CD14-positive monocyte (primary cell): ENCODE measurements at regions not wholly inside any gene's neighbourhood (a gene's known extent, or its start where the extent isn't known, plus 50 kb on each side); places are given as distances from the start of the nearest gene placed in this dataset.

Source experiments
- DNase-seq, 3 donors: peaks; one replicate each; pipeline ENCODE4 v3.0.0-alpha.2; 2011 to 2022
- H2AFZ ChIP-seq: 2 replicates; pipeline ENCODE4 v1.6.0; 2012; ENCODE audit warnings: mild to moderate bottlenecking, low read depth, low read length, inconsistent platforms; ENCODE audit not compliant: insufficient read depth, poor library complexity, severe bottlenecking
- H3K27ac ChIP-seq, 2 donors: 1 replicate in 1 of 2; 2 replicates in 1 of 2; pipeline ENCODE4 v1.5.1; 2012 to 2013; ENCODE audit warnings: low read length in 2 of 2, control low read depth in 1 of 2, inconsistent platforms in 1 of 2, low read depth in 1 of 2, mild to moderate bottlenecking in 1 of 2
- H3K27me3 ChIP-seq, 2 donors: one replicate each; pipeline versions ENCODE4 v1.6.0 to v1.6.1; 2011 to 2013; ENCODE audit warnings: low read length in 2 of 2; ENCODE audit not compliant: control insufficient read depth in 2 of 2, insufficient read depth in 2 of 2
- H3K36me3 ChIP-seq, 2 donors: replicated peaks in 1 of 2; 1 replicate in 1 of 2; 2 replicates in 1 of 2; pipeline versions ENCODE4 v1.5.1 to v1.6.1; 2012 to 2013; ENCODE audit warnings: low read length in 2 of 2, control low read depth in 1 of 2, inconsistent platforms in 1 of 2, mild to moderate bottlenecking in 1 of 2; ENCODE audit not compliant: insufficient read depth in 2 of 2, control insufficient read depth in 1 of 2
- H3K4me1 ChIP-seq, 2 donors: 1 replicate in 1 of 2; 2 replicates in 1 of 2; pipeline versions ENCODE4 v1.5.1 to v1.6.1; 2012 to 2013; ENCODE audit warnings: low read length in 2 of 2, control low read depth in 1 of 2, inconsistent platforms in 1 of 2, mild to moderate bottlenecking in 1 of 2, moderate library complexity in 1 of 2; ENCODE audit not compliant: insufficient read depth in 2 of 2, control insufficient read depth in 1 of 2
- H3K4me2 ChIP-seq: replicated peaks from 2 replicates; pipeline ENCODE3; 2012; ENCODE audit warnings: low read length, moderate library complexity, mild to moderate bottlenecking; ENCODE audit not compliant: poor library complexity, severe bottlenecking; ENCODE audit errors: extremely low read depth
- H3K4me3 ChIP-seq, 3 experiments: fragments of 200-600 bp in 1 of 3; sonication (generic) in 1 of 3; replicated peaks in 1 of 3; 1 replicate in 2 of 3; 2 replicates in 1 of 3; pipeline ENCODE4 v1.5.1; 2011 to 2013; ENCODE audit warnings: low read length in 3 of 3, mild to moderate bottlenecking in 3 of 3, control low read depth in 2 of 3, low read depth in 2 of 3, inconsistent platforms in 1 of 3, moderate library complexity in 1 of 3
- H3K79me2 ChIP-seq: 2 replicates; pipeline ENCODE4 v1.6.0; 2012; ENCODE audit warnings: mild to moderate bottlenecking, control low read depth, inconsistent platforms, low read length, moderate library complexity; ENCODE audit not compliant: insufficient read depth
- H3K9ac ChIP-seq: 2 replicates; pipeline ENCODE4 v1.6.0; 2017; ENCODE audit warnings: low read length, mild to moderate bottlenecking; ENCODE audit not compliant: insufficient read depth, poor library complexity, severe bottlenecking
- H3K9me3 ChIP-seq, 2 donors: replicated peaks in 1 of 2; 1 replicate in 1 of 2; 2 replicates in 1 of 2; pipeline versions ENCODE4 v1.5.1 to v1.6.1; 2012 to 2013; ENCODE audit warnings: low read length in 2 of 2, control low read depth in 1 of 2; ENCODE audit not compliant: control insufficient read depth in 1 of 2, insufficient read depth in 1 of 2
- H4K20me1 ChIP-seq: 2 replicates; pipeline ENCODE4 v1.6.0; 2012; ENCODE audit warnings: mild to moderate bottlenecking, low read length, control low read depth, moderate library complexity; ENCODE audit not compliant: insufficient read depth
- H3K27ac Mint-ChIP-seq, 7 donors: one replicate each; pipeline ENCODE4 v1.8.0; 2020; ENCODE audit warnings: mild to moderate bottlenecking in 7 of 7, mixed read lengths in 7 of 7, moderate library complexity in 6 of 7, inconsistent platforms in 2 of 7
- H3K27me3 Mint-ChIP-seq, 3 donors: one replicate each; pipeline ENCODE4 v1.8.0; 2021 to 2022; ENCODE audit warnings: low read depth in 3 of 3, mild to moderate bottlenecking in 3 of 3, mixed read lengths in 3 of 3, moderate library complexity in 3 of 3, inconsistent platforms in 1 of 3
- H3K36me3 Mint-ChIP-seq, 2 donors: one replicate each; pipeline ENCODE4 v1.8.0; 2020; ENCODE audit warnings: mixed read lengths in 2 of 2, inconsistent platforms in 1 of 2, mild to moderate bottlenecking in 1 of 2
- H3K4me1 Mint-ChIP-seq: one replicate; pipeline ENCODE4 v1.8.0; 2020; ENCODE audit warnings: mild to moderate bottlenecking, mixed read lengths
- H3K4me3 Mint-ChIP-seq, 2 donors: one replicate each; pipeline ENCODE4 v1.8.0; 2020; ENCODE audit warnings: mild to moderate bottlenecking in 2 of 2, mixed read lengths in 2 of 2, moderate library complexity in 1 of 2
- H3K9me3 Mint-ChIP-seq, 7 donors: one replicate each; pipeline ENCODE4 v1.8.0; 2020 to 2022; ENCODE audit warnings: mixed read lengths in 7 of 7, mild to moderate bottlenecking in 6 of 7, moderate library complexity in 6 of 7, inconsistent platforms in 2 of 7
- CTCF ChIP-seq: fragments of 200-600 bp; IDR thresholded peaks from one replicate; pipeline ENCODE4 v1.8.0; 2022; ENCODE audit warnings: antibody characterized with exemption, mild to moderate bottlenecking
- WGBS: methylation state at CpG from one replicate; pipeline ENCODE4 v1.1.5; 2013; ENCODE audit warnings: missing lambda C conversion rate; ENCODE audit not compliant: insufficient coverage; 5-methylcytosine and 5-hydroxymethylcytosine counted together
- intact Hi-C, 2 donors: fragments of 100-400 bp; cut with micrococcal nuclease; formaldehyde crosslinking; loops; one replicate each; pipeline versions ENCODE4 v1.15.0 to v1.15.1; 2023

DNA sequence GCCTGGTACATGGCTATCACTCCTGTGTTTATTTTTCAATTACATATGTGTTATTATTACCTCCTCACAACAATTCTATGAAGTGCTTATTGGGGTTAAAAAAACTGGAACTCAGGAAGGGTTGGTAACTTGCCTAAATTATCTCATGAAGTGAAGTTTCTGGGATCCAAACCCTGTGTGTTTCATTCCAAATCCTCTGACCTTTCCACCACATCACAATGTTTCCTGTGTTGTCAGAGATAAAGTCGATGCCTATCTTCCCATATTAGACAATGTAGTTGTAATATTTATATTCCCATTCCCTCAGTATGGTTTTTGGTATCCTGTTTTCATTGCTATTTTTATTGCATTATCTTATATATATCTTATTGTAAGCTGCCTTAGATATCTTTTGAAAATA, 269.1 kb upstream of the CFAP20DC start:
- H3K27ac ChIP-seq, result no peak overlapping the region
- no peak overlapping the region for H3K4me3 Mint-ChIP-seq
- H3K36me3 Mint-ChIP-seq, result no peaks in the 10 kb centered on the region
- no peak overlapping the region for H3K4me3 ChIP-seq
- TF ChIP-seq CTCF, result no peak
- no peaks in the 10 kb centered on the region for H3K79me2 ChIP-seq
- no peaks in the 10 kb centered on the region for H3K4me1 ChIP-seq
- peaks cover 0 to 5% (median 0%) of the 10 kb centered on the region in 3 donors for H3K27me3 Mint-ChIP-seq
- WGBS, result no CpG with 5 or more reads among the region's 1 CpG
- no peak for DNase-seq
- no peak overlapping the region for H3K27ac Mint-ChIP-seq
- no peaks in the 10 kb centered on the region for H3K9me3 Mint-ChIP-seq
- no peak overlapping the region for H3K4me2 ChIP-seq
- no peak overlapping the region for H2AFZ ChIP-seq
- H3K9me3 ChIP-seq, result no peaks in the 10 kb centered on the region
- H4K20me1 ChIP-seq, result no peaks in the 10 kb centered on the region
- intact Hi-C loops, result no loop called here
- no peaks in the 10 kb centered on the region for H3K36me3 ChIP-seq
- peaks cover 2% of the 10 kb centered on the region for H3K4me1 Mint-ChIP-seq
- H3K9ac ChIP-seq, result no peak overlapping the region
- no peaks in the 10 kb centered on the region for H3K27me3 ChIP-seq

GRCh38 chr3:59317386-59317785, 267.6 kb upstream of the CFAP20DC start:
- WGBS, result 87% methylated on average over 3 of the region's 6 CpGs
- H3K27ac Mint-ChIP-seq, result no peak overlapping the region

More at GRCh38 chr3:59317386-59317785, 267.6 kb upstream of the CFAP20DC start:
- H3K27me3 ChIP-seq, result no peaks in the 10 kb centered on the region
- Mint-ChIP-seq H3K4me3 (no peak overlapping the region), H3K9me3 (no peaks in the 10 kb centered on the region), H3K27me3 (peaks cover 0 to 5% (median 3%) of the 10 kb centered on the region in 3 donors), H3K36me3 (no peaks in the 10 kb centered on the region), H3K4me1 (peaks cover 3% of the 10 kb centered on the region)
- intact Hi-C loops, result no loop called here
- no peak overlapping the region for H3K4me3 ChIP-seq
- no peaks in the 10 kb centered on the region for H4K20me1 ChIP-seq
- no peak for DNase-seq
- H3K9me3 ChIP-seq, result no peaks in the 10 kb centered on the region
- TF ChIP-seq CTCF, result no peak
- no peak overlapping the region for H3K27ac ChIP-seq
- no peaks in the 10 kb centered on the region for H3K4me1 ChIP-seq
- no peak overlapping the region for H2AFZ ChIP-seq
- H3K79me2 ChIP-seq, result no peaks in the 10 kb centered on the region
- H3K4me2 ChIP-seq, result no peak overlapping the region
- no peak overlapping the region for H3K9ac ChIP-seq
- no peaks in the 10 kb centered on the region for H3K36me3 ChIP-seq
